ENCODE measurements at regions not wholly inside any gene's neighbourhood (a gene's known extent, or its start where the extent isn't known, plus 50 kb on each side); places are given as distances from the start of the nearest gene placed in this dataset.

DNA sequence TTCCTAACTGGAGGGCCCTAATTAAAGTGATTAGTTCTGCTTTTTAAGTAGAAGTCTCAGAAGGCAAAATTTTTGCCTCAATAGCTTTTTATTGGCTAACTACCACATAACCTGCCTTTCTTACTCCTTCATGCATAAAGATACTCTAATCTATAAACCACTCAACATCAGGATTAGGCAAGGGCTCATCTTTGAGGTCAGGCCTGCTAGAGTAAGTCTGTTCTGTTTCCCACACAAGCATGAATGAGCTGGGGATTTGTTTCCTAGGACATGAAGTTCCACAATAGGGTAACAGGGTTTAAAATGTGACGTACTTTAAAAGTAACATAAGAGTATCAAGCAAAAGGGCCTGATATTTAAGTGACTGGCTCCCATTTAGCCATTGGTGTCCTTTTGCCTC, 522.7 kb upstream of the TYRP1 start:
- no peak for DNase-seq

DNA sequence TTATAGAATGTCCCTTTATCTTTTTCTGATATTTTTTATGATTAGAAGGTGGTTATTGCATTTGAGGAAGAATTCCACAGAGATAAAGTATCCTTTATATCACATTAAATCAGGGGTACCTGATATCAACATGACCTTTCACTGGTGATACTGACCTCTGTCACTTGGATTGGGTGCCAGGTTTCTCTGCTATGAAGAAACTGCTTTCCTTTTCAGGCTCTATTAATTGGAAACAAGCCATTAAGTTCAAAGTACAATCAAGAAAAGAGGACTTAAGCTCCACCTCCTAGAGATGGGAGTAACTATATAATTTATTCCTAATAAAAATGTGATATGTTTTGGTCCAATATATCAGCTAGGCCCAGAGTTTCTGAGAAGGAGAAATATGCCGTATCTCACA, 514.6 kb upstream of the TYRP1 start:
- DNase-seq: no peak

DNA sequence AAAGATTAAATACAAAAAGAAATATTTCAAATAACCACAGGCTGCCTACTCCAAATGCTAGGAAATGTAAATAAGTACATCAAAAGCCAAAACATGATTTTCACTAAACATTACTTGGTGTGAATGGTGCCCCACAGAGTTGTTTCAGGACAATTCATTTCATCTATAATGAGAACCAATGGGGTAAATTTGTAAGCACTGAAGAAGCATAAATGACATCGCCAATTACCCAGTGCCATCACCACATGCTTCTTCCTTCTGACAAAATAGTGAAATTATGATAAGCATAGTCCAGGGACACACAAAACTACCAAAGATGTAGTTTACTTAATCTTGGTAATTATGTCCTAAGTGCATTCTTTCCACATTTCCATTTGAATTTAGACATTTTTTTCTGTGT, 510.4 kb upstream of the TYRP1 start:
- DNase-seq: no peak

DNA sequence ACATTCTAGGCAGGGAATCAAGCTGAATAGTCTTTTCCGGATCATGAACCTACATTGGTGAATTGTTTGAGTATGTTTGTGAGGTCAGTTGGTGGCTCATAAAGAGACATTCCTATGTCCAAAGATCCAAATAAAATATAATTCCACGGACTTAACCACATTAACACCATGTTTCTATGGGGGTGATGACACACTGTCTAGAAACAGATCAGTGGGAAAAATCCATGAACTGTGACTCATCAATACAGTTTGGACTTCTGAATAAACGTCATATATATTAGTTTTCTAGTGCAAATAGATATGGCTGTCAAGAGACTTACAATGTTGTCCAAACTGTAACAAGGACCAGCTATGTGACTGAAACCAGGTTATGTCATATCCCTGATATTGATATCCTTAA, 509.9 kb upstream of the TYRP1 start:
- DNase-seq: no peak

DNA sequence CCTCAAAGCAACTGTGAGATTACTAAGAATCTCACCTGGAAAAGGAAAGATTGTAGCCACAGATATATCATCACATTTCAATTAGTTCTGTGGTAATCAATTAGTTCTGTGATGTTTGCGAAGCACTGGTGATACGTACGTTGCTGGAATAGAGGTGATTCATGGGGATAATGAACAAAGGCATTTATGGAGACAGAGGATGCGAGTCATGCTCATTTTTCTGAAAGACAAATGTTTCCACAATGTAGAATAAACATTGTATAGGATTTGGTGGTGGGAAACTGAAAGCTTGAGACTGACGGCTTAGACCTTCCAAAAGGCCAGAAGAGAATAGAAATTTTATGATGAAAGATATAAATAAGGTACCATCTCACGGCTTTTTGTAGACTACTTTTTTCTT, 507.3 kb upstream of the TYRP1 start:
- DNase-seq: peak; percentile 56

DNA sequence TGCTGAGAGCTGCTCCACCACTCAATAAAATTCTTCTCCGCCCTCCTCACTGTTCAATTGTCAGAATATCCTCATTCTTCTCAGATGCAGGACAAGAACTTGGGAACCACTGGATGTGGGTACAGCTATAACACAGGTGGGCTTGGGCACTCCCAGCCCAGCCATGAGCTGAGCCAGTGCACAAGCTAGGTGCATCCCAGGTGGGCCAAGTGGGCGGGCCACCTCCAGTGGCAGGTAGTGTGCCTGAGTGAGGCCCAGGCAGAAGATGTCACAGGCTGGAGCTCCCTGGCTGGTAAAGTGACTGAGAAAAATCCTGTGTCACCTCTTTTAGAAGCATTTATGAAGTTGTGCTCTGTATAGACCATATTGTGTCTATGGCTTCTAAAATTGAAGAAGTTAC, 501.6 kb upstream of the TYRP1 start:
- no peak for DNase-seq

DNA sequence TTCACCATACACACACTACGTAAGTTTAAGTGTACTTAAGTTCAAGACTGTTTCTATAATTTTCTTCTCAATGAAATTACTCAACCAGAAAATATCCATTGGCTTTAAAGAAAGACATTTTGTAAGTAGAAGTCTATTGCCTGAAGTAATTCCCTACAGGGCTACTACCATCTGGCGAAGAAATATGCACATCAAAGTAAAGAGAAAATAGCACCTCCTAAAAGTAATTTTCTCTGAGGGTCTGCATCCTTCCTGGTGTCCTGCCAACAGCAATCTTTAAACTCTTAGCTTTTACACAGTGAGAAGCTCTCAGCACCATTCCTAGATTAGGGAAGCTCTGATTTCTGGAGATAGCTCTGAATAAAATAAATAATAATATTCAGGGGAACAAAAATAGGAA, 498.5 kb upstream of the TYRP1 start:
- peak; percentile 87 for DNase-seq

DNA sequence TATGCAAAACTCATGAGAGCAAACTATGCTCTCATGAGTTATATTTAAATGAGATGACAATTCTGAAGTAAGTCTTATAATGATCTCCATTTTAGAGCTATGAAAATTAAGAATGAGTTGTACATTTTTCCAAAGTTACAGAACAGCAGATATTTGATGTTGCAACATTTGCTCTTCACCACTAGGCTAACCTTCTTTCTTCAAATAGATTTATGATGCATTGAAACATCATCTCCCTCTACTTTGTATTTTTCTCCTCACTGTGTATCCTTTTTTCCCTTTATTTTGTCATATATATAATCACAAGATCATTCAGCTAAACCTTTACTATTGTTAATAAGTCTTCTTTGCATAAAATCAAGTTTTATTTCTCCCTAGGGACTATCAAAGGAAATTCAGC, 497.7 kb upstream of the TYRP1 start:
- DNase-seq: peak; percentile 59

DNA sequence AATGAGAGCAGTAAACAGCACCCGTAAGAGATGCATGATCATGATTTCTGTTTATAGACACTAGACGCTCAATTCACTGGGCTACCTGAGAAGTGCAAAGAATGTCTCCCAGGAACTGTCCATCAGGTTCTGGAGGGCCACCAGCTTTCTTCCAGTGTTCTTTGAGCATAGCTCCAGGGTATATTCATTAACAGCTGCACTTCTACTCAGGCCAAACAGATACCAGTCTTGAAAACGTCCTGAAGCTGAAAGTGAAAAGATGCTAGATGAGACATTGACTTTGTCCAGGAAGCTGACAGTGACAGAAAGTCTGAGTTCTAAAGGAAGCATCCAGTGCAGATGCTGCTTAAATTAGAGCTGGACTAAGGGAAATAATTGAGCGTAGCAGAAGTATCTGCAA, 488.7 kb upstream of the TYRP1 start:
- peak; percentile 20 for DNase-seq

DNA sequence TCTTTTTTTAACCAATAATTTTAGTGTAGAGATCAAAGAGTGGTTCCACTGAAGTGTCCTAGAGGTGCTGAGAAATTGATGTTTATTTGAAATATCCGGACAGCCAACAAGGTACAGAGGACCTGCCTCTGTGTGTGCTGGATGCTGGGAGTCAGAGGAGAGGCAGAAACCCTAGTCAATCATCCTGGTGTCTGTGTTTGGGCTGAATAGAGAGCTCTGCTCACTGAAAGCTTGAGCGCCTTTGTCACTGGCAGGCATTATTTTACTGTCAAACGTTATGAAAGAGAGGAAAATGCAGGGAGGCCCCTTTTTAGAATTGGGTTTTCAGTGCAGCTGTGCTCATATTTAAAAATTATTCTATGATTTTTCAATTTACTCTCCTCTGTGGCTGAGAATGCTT, 480.3 kb upstream of the TYRP1 start:
- DNase-seq: peak; percentile 22

DNA sequence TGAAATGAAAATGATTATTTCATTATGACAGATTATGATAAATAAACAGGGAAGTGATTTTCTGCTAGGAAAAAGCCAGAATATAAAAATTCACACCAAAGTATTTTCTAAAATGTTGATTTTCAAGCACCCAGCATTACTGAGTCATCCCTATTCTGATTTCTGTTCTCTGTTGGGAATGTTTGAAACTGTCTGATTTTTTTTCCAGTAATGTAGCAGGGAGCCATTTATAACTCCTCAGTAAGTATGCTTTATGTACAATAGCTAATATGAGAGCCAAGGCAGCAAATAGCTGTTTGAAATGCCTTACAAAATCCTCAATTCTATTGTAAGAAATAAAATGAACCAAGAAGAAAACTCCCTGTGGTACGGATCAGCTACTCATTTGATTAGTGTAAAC, 471.7 kb upstream of the TYRP1 start:
- DNase-seq: peak; percentile 17

DNA sequence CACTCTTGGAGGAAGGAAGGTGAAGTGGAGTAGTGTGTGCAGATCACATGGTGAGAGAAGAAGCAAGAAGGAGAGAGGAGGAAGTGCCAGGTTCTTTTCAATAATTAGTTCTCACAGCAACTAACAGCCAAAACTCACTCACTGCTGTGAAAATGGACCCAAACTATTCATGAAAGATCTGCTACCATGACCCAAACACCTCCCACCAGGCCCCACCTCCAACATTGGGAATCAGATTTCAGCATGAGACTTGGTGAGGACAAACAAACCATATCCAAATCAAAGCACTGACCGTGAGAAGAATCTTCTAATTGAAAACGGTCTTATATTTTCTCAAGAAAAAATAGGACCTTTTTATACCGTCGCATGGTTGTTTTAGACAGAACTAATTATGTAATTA, 468.7 kb upstream of the TYRP1 start:
- peak; percentile 94 for DNase-seq

DNA sequence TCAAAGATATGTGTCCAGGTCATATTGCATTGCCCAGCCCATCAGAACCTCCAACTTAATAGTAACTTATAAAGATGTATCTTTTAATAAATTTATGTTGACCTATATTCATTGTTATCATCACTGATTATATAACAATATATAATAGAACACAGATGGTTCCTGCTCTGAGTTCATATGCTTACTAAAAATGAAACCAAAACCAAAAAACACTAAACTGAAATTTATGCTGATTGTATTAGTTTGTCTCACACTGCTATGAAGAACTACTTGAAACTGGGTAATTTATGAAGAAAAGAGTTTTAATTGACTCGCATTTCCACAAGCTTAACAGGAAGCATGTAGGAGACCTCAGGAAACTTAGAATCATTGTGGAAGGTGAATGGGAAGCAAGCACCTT, 462.5 kb upstream of the TYRP1 start:
- DNase-seq: no peak

DNA sequence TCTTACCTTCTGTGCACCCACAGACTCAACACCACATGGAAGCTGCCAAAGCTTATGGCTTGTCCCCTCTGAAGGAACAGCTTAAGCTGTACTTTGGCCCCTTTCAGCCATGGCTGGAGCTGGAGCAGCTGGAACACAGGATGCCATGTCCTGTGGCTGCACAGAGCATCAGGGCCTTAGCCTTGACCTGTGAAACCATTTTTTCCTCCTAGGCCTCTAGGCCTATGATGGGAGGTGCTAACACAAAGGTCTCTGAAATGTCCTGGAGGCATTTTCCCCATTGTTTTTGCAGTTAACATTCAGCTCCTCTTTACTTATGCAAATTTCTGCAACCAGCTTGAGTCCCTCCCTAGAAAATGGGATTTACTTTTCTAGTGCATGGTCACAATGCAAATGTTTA, 461.4 kb upstream of the TYRP1 start:
- no peak for DNase-seq

DNA sequence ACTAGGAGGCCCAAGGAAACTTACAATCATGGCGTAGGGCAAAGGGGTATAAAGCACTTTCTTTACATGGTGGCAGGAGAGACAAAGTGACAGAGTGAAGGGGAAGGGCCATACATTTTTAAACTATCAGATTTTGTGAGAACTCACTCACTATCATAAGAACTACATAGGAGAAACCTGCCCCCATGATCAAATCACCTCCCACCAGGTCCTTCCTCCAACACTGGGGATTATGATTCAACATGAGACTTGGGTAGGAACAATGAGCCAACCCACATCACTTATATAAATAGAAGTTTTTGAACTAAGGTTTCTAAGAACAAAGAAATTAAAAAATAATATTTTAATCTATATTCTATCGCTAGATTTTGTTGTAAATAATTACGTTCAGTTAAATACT, 460.3 kb upstream of the TYRP1 start:
- no peak for DNase-seq

DNA sequence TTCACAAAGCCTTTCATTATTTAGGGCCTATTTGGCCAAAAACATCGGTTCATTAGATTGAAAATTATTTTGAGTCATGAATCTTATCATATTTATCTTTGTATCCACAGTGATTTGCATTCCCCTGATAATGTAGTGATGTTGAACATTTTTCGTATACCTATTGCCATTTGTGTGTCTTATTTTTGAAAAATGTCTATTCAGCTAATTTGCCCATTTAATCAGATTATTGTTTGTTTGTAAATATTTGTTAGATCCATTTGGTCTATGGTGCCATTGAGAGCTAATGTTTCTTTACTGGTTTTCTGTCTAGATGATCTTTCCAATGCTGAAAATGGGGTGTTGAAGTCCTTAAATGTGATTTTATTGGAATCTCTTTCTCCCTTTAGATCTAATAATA, 439.2 kb upstream of the TYRP1 start:
- no peak for DNase-seq

DNA sequence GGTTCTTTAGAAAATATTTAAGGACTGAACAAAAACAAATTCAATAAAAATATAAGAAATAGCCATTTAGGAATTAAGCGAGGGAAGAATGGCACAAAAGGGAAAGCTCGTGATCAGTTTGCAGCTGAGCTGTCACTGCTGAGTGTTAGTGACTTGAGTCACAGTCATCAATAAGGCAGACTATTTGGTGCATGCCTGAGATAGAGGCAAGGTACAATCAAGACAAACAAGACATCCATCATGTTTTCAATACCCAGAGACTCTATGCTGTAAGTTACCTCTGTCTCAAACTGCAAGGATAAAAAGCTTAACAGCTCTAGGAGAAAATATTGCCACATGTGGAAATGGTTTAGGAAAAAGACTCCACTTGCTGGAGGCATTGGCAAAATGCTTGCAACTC, 426.4 kb upstream of the TYRP1 start:
- DNase-seq: no peak

DNA sequence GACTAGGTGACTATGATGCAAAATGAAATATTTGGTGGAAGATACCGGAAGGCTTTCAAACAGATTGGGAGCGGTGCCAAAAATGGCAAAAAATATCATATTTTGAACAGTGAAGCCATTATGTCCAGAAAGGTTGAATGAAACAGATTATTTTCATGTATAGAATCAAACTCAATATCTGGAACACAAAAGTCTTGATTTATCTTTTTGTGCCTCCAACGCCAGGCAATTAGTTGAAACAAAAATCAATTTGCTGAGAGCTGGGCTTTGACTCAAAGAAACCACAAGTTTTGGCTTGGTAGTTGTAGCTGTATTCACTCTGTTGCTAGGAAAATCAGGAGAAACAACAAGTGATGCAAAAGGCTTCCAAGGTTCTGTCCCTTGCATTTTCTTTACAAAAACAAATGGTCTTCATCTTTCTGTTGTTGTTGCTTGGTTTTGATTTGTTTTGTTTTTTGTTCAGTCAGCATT, 421.7 kb upstream of the TYRP1 start:
- no peak for DNase-seq

DNA sequence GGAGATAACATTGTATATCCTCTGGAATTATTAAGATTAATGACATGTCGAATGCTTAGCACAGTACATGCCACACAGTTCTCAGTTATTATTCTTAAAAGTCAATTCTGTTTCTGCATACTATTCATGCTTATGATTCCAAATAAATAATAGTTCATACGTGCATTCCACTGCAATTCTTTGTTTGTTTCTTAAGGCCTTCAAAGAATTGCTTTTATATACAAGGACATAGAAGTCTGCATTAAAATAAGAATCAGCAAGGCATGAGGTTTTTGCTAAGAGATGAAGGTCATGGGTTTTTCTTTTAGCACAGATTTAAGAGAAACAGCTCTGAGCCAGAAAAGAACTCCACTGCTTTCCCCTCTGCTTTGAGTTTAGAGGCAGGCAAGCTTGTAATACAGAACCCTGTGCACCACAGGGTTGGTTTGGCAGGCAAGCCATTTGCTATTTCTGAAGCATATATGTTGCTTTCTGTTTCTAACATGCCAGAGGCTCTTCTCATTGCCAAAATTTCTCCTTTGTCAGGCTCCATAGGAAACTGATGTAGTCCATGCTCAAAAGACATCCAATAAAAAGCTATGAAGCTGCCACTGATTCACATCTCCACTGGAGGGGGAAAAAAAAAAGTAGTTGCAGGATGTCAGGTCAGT, 420.6 kb upstream of the TYRP1 start:
- DNase-seq: no peak

DNA sequence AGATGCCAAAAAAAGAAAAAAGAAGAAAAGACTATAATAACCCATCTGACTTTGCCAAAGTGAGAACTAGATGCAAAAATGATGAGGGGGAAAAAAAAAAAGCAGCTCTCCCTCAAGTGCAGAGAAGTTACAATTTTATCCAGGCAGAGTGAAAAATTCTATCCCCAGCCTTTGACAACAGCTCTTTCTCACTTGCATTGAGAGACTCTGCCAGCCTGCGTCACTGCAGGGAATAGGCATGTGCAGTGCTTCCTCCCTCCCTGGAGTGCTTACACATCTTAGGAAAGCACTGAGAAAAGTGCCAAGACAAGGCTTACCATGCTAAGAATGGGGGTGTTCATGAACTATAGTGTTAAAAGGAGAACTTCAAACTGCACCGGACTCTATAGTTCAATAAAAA, 418.6 kb upstream of the TYRP1 start:
- peak; percentile 14 for DNase-seq

DNA sequence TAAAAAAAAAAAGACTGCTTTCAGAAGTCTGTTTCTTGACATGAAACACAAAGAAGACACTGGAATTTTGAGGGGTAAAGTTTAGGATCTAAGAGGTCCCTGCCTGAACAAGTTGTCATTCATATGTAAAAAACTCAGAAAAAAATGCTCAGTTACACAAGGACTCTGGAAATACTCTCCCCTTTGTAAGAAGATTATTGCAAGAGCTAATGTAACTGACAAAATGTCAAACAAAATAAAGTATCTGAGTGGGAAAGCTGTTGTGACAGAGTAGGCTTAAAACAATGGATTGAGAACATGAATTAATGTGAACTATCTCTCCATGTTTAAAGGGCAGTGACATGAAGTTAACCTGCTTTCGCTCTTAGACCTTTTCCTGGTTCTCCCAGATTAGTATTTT, 416.7 kb upstream of the TYRP1 start:
- DNase-seq: no peak

DNA sequence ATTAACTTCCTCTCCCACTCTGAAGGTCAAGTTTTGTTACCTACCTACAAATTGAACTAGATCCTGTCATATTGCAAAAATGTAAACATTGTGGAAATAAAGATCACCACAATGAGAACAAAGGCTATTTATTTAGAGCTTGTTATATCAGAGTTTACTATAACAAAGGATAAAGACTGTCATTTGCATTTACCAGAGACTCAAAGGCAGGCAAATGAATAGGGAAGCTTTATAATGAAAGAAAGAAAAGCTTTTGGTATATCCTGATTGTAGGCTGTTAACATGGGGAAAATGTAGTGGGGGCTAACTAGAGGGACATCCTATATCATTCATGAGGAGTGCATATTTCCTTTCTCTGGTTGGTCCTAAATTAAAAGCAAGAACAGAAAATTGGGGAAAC, 403.5 kb upstream of the TYRP1 start:
- DNase-seq: peak; percentile 64

DNA sequence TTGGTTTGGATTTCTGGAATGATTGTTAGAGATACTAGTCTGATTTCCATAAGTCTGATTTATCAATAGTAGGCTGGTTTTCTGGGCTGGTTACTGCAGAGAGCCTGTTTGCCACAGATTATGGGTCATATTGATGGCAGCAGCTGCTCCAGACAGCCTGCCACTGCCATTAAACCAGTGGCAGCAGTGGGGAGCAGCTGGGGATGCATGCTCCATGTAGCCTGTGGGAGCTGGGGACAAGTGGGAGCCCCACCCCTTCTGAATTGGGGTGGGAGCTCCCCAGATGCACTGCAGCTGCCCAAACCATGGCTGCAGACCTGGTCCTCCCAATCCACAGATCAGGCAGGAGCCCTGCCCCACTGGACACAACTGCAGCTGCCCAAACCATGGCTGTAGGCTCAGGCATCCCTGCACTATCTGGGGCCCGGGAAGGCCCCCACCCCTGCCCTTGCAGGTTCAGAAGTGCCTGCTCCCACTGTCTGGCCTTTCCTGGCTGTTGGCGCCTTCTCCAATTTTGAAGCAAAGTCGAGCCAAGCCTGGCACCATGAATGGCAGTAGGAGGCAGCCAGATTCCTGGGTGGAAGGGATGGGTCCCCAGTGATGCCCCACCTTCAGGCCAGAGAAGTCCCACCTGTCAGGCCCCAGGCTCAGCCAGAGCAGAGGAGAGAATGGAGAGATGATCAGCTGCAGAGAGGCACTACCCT, 402.9 kb upstream of the TYRP1 start:
- DNase-seq: peak; percentile 48

DNA sequence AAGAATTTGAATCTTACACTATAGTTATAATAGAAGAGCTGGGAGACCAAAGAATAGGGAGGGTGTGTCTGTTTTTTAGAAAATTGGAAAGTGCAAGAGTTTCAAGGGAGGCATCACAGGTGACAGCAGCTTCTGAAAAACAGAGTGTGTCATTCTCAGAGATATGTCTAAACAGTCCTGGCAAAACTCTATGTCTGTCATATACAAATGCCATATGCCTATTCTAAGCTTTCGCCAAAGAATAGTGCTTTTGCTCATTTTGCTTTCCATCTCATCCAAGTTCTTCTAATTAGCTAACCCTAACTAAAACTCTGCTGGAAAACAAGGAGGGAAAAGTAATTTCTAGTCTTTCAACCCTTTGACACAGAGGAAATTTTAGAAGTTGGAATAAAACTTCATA, 388.0 kb upstream of the TYRP1 start:
- no peak for DNase-seq

DNA sequence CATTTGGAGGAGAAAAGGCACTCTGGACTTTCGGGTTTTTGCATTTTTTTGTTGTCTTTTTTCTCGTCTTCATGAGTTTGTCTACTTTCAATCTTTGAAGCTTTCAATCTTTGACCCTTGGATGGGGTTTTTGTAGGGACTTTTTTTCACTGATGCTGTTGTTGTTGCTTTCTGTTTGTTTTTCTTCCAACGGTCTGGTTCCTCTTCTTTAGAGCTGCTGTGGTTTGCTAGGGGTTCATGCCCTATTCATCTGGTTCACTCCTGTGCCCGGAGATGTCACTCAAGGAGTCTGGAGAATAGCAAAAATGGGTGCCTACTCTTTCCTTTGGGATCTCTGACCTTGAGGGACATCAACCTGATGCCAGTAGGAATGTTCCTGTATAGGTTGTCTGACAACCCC, 378.6 kb upstream of the TYRP1 start:
- no peak for DNase-seq

Data from NCI-H69 (cell line).